ENCODE measurements at regions not wholly inside any gene's neighbourhood (a gene's known extent, or its start where the extent isn't known, plus 50 kb on each side); places are given as distances from the start of the nearest gene placed in this dataset.

DNA sequence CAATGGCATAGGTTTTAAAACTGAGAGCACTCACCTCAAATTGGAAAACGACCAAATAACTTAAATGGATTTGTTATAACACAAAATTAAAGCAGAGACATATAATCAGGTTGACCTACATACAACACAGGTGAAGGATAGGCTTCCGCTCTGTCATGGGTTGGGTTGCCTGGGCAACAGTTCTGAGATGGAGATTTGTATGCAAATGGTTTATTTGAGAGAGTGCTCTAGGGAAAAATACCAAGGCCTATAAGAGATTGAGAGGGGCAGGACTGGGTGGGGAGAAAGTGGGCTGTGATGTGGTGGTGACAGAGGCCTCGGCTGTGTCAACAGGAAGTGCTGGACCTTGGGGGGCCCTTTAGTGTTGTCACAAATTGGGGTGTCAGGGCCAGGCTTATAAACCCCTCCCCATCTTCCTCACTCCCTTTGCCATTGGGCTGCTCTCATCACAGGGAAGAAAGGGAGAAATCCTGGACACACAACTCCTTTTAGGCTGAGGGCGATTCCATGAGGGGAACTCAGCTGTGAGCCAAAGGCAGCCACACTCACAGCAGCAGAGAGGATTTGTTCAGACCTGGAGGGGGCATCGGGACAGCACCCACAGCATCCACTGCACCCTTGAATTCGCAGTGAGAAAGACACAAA lies 105.4 kb upstream of the LYZL1 start:
- no peak for ATAC-seq (replicated peaks; ENCODE audit: extremely low read depth, poor library complexity, severe bottlenecking)
- H3K27ac Mint-ChIP-seq (ENCODE audit: low read depth): no peak overlapping the region
- H3K4me3 Mint-ChIP-seq: no peak overlapping the region
- H3K4me1 Mint-ChIP-seq: no peaks in the 10 kb centered on the region
- no peak for DNase-seq (ENCODE audit: low spot score in 2 of 2)
- H3K9me3 Mint-ChIP-seq: no peaks in the 10 kb centered on the region
- no peaks in the 10 kb centered on the region for H3K36me3 Mint-ChIP-seq (ENCODE audit: insufficient read depth)
- peaks cover 38% of the 10 kb centered on the region for H3K27me3 Mint-ChIP-seq

DNA sequence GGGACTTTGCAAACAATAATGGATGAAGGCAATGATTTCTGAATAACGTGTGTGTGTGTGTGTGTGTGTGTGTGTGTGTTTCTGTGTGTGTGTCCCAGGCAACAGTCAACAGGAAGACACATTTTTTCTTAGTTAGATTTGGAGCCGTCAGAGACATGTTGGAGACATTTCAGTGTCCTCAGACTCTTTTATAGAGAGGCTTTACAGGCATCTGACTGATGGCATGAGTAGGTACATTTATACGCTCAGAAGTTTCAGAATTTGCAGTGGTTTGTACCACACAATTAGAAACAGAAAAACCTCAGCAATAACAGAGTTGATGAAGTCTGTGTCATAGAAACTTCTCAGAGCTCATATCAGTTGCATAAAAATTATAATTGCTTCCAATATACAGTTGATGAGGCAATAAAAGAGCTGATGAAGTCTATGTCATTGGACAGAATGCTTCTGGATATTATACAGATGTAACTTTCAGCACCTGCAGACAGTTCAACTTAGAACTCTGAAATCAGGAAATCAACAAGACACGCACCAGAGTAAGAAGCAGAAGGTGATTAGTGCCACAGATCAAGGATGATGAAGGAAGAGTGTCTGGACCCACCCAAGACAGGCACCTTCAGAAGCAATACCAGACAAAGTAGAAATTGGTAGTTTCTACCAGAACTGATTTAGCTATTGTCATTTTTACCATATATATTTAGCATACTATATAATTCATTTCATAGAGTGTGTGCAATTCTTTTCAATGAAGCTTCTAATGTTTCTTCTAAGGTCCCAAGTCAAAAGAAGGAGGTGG lies 104.5 kb upstream of the LYZL1 start:
- ATAC-seq (replicated peaks; ENCODE audit: extremely low read depth, poor library complexity, severe bottlenecking): no peak

DNA sequence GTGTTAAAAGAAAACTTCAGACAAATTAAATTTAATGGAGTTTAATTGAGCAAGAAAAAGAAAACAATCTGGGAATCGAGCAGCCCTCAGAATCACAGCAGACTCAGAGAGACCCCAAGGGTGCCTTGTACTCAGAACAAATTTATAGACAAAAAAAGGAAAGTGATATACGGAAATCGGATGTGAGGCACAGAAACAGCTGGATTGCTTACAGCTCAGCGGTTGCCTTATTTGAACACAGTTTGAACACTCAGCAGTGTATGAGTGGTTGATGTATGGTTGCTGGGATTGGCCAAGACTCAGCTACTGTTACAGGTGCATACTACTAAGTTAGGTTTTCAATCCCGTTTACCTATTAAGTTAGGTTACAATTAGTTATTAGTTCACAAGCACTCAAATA lies 103.8 kb upstream of the LYZL1 start:
- H3K4me3 Mint-ChIP-seq: no peak overlapping the region
- H3K4me1 Mint-ChIP-seq: no peaks in the 10 kb centered on the region
- no peaks in the 10 kb centered on the region for H3K9me3 Mint-ChIP-seq
- DNase-seq (ENCODE audit: low spot score in 2 of 2) (no peak), ATAC-seq (replicated peaks; ENCODE audit: extremely low read depth, poor library complexity, severe bottlenecking) (no peak)
- H3K36me3 Mint-ChIP-seq (ENCODE audit: insufficient read depth): no peaks in the 10 kb centered on the region
- peaks cover 38% of the 10 kb centered on the region for H3K27me3 Mint-ChIP-seq
- no peak overlapping the region for H3K27ac Mint-ChIP-seq (ENCODE audit: low read depth)

More for the DNA sequence above, 104.5 kb upstream of the LYZL1 start:
- peaks cover 38% of the 10 kb centered on the region for H3K27me3 Mint-ChIP-seq
- no peak for DNase-seq (ENCODE audit: low spot score in 2 of 2)
- H3K27ac Mint-ChIP-seq (ENCODE audit: low read depth): no peak overlapping the region
- H3K4me3 Mint-ChIP-seq: no peak overlapping the region
- H3K9me3 Mint-ChIP-seq: no peaks in the 10 kb centered on the region
- H3K4me1 Mint-ChIP-seq: no peaks in the 10 kb centered on the region
- no peaks in the 10 kb centered on the region for H3K36me3 Mint-ChIP-seq (ENCODE audit: insufficient read depth)

DNA sequence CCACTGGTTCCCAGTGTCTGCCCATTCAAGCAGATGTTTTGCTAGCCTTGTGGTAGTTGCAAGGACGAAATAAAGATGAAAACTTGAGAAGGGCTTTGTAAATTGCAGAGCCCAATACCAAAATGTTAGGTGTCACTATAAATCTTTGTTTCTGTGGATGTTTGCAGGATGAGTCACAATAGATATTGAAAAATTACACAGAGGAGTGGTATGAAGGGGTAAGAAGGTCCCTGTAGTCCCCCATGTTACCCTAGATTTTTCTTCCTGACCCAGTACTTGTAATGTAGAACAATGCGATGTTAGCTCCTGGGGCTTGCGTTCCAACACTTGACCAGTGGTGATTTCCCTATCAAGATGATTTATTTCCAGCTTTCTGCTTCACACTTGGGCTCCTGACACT lies 102.6 kb upstream of the LYZL1 start:
- no peaks in the 10 kb centered on the region for H3K9me3 Mint-ChIP-seq
- no peak for DNase-seq (ENCODE audit: low spot score in 2 of 2)
- H3K4me3 Mint-ChIP-seq: no peak overlapping the region
- no peaks in the 10 kb centered on the region for H3K4me1 Mint-ChIP-seq
- no peaks in the 10 kb centered on the region for H3K36me3 Mint-ChIP-seq (ENCODE audit: insufficient read depth)
- H3K27me3 Mint-ChIP-seq: peaks cover 36% of the 10 kb centered on the region
- ATAC-seq (replicated peaks; ENCODE audit: extremely low read depth, poor library complexity, severe bottlenecking): no peak
- no peak overlapping the region for H3K27ac Mint-ChIP-seq (ENCODE audit: low read depth)

DNA sequence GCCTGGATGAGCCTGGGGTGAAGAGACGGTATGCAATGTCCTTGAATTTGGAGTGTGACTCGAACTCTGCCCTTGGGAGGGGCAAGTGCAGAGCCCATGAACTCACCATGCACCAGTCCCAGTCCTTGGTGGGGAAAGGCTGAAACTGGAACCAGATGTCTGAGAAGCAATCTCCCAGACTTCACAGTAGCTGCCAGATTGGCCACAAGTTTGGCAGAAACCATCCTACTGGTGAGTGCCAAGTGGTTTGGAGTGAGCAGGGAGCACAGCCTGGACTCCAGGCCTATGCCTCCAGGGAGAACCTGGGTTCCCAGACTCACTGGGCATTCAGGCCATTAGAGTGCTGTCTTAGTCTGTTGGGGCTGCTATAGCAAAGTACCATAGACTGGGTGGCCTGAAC lies 99.6 kb upstream of the LYZL1 start:
- DNase-seq (ENCODE audit: low spot score in 2 of 2) (no peak), ATAC-seq (replicated peaks; ENCODE audit: extremely low read depth, poor library complexity, severe bottlenecking) (no peak)
- H3K27ac Mint-ChIP-seq (ENCODE audit: low read depth): no peak overlapping the region
- H3K27me3 Mint-ChIP-seq: peaks cover 28% of the 10 kb centered on the region
- peaks cover 2% of the 10 kb centered on the region for H3K36me3 Mint-ChIP-seq (ENCODE audit: insufficient read depth)
- H3K9me3 Mint-ChIP-seq: no peaks in the 10 kb centered on the region
- no peaks in the 10 kb centered on the region for H3K4me1 Mint-ChIP-seq
- no peak overlapping the region for H3K4me3 Mint-ChIP-seq

DNA sequence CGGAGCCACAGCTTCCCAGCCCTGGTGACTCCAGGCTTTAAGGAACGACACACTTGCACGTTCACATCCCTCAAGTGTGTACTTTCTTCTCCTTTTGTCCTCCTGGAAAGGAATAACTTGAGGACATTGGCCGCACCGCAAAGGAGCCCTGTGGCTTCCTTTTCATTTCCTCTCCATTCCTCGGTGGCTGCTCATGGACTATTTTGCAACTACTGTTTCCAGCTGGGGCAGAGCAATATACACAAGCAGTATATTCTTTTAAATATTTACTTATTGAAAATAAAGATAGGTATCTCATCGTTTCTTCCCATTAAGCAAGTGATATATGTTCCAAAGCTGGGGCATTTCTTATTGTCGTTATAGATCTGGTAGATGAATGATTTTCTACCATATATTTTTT lies 97.2 kb upstream of the LYZL1 start:
- Mint-ChIP-seq H3K4me3 (no peak overlapping the region), H3K9me3 (no peaks in the 10 kb centered on the region), H3K27ac (ENCODE audit: low read depth) (no peak overlapping the region), H3K36me3 (ENCODE audit: insufficient read depth) (peaks cover 2% of the 10 kb centered on the region), H3K27me3 (peaks cover 17% of the 10 kb centered on the region), H3K4me1 (no peaks in the 10 kb centered on the region)
- DNase-seq (ENCODE audit: low spot score in 2 of 2) (no peak), ATAC-seq (replicated peaks; ENCODE audit: extremely low read depth, poor library complexity, severe bottlenecking) (no peak)

DNA sequence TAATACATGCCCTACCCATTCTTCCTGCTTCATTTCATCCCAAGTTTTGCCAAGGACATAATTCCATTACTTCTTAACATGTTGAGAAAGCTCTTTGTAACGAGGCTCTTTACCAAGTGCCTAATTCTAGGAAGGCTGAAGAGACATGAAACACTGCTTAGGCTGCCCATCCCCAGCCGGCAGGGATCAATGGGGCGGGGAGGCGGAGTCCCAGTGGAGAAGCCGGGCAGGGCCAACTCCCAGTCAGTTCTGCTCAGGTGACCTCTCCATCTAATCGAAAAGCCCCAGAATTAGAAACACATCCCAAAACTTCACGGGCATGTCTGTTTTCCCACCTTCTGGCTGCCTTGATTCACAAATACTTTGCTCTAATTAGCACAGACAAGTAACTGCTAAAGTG lies 89.5 kb upstream of the LYZL1 start:
- no peaks in the 10 kb centered on the region for H3K9me3 Mint-ChIP-seq
- H3K27ac Mint-ChIP-seq (ENCODE audit: low read depth): no peak overlapping the region
- H3K36me3 Mint-ChIP-seq (ENCODE audit: insufficient read depth): no peaks in the 10 kb centered on the region
- no peak overlapping the region for H3K4me3 Mint-ChIP-seq
- DNase-seq (ENCODE audit: low spot score in 2 of 2) (no peak), ATAC-seq (replicated peaks; ENCODE audit: extremely low read depth, poor library complexity, severe bottlenecking) (no peak)
- peaks cover 34% of the 10 kb centered on the region for H3K27me3 Mint-ChIP-seq
- no peaks in the 10 kb centered on the region for H3K4me1 Mint-ChIP-seq

DNA sequence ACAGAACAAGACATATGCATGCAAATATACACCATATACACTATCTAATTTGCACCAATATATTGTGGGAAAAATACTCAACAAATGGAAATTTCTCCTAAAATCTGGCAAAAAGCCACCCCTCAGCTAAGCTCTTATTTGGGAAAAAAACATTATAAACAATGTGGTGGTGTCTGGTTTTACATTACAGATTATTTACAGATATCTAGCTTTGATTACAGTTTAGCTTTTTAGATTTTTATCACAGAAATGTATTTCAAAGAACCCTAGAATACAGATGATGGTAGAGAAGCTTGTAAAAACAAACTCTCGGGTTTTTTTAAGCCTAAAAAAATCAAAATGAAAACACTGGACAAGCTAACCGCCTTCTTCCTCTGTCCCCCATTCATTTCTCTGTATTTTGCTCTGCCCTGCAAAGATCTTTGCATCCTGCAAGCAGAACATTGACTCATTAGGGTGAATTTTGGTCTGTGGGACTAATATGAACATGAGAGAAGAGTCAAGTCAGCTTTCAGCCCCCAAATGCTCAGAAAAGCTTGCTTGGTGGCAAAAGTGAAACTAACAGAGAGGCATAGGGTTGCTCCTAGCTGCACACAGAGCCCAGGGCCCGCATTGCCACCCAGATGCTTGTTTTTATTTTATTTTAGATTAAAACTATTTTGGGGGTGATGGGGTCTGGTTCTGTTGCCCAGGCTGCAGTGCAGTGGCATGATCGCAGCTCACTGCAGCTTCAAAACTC lies 88.8 kb upstream of the LYZL1 start:
- ATAC-seq (replicated peaks; ENCODE audit: extremely low read depth, poor library complexity, severe bottlenecking): no peak
- H3K4me3 Mint-ChIP-seq: no peak overlapping the region
- H3K27ac Mint-ChIP-seq (ENCODE audit: low read depth): no peak overlapping the region
- H3K36me3 Mint-ChIP-seq (ENCODE audit: insufficient read depth): no peaks in the 10 kb centered on the region
- peaks cover 42% of the 10 kb centered on the region for H3K27me3 Mint-ChIP-seq
- DNase-seq (ENCODE audit: low spot score in 2 of 2): no peak
- no peaks in the 10 kb centered on the region for H3K4me1 Mint-ChIP-seq
- no peaks in the 10 kb centered on the region for H3K9me3 Mint-ChIP-seq

DNA sequence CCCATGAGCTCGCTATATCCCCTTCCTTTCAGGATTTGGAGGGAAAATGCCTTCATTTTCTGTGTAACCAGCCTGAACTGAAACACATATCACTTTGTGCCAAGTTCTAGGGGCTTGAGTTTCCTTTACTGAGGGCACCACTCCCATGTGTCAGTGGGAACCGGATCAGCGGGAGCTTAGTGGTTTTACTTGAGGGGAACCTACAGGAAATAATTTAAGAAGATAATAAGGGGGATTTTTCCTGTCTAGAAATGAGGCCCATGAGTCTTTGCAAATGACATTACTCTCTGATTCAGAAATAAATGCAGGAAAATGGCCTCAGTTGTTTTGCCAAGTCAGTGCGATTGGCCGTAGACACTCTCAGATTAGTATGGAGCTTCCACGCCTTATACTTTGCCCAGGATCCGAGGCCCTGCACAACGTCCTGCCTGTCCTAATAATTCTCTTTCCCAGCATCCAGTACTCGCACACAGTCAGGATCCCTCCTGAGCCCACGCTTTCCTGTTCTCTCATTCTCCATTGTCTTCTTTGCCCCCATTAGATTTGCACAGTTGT lies 86.4 kb upstream of the LYZL1 start:
- Mint-ChIP-seq H3K4me1 (no peaks in the 10 kb centered on the region), H3K4me3 (no peak overlapping the region), H3K36me3 (ENCODE audit: insufficient read depth) (no peaks in the 10 kb centered on the region), H3K27me3 (peaks cover 56% of the 10 kb centered on the region), H3K27ac (ENCODE audit: low read depth) (no peak overlapping the region), H3K9me3 (no peaks in the 10 kb centered on the region)
- ATAC-seq (replicated peaks; ENCODE audit: extremely low read depth, poor library complexity, severe bottlenecking) (no peak), DNase-seq (ENCODE audit: low spot score in 2 of 2) (no peak)

DNA sequence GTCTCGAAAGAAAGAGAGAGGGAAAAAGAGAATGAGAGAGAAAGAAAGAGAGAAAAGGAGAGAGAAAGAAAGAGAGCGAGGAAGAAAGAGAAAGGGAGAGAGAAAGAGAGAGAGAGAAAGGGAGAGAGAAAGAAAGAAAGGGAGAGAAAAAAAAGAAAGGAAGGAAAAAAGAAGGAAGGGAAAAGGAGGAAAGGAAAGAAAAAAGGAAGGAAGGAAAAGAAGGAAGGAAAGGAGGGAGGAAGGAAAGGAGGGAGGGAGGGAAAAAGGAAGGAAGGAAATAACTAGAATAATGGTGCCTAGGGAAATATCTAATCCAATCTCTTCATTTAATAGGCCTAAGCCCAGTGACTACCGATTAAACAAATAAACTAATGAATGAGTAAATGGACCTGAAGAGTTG lies 85.4 kb upstream of the LYZL1 start:
- ATAC-seq (replicated peaks; ENCODE audit: extremely low read depth, poor library complexity, severe bottlenecking): no peak
- no peaks in the 10 kb centered on the region for H3K9me3 Mint-ChIP-seq
- DNase-seq (ENCODE audit: low spot score in 2 of 2): no peak
- H3K36me3 Mint-ChIP-seq (ENCODE audit: insufficient read depth): no peaks in the 10 kb centered on the region
- H3K4me1 Mint-ChIP-seq: no peaks in the 10 kb centered on the region
- H3K27me3 Mint-ChIP-seq: peaks cover 56% of the 10 kb centered on the region
- no peak overlapping the region for H3K4me3 Mint-ChIP-seq
- H3K27ac Mint-ChIP-seq (ENCODE audit: low read depth): no peak overlapping the region

DNA sequence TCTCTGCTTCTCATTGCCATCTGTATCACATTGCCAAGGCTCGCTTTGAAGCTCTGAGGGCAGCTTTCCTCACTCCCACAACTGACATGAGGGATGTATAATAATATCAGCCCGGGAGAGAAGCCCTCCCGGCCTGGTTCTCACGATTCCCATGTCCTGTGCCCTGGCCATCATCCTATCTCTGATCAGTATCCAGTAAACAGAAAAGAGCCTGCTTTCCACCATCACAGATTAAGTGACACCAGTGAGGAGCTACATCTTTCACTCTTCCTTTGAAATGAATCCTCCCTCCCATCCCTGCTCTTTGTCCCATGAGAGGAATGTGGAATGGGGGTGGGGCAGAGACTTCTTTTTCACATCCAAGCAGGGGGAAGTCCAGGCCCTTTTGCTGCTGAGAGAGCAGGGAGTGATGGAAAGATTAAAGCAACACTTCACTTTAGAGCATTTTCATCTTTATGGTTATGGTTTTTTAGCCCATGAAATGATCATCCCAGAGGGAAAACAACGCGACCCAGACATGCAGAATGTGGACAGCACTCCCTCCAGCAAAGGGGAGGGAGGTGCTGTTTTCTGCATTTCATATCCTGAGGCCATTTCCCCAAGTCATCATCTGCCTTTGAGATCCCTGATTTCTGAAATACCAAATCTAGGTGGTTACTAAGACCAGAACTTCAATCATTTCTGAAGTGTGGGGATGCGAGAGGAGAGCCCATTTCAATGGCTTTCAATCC lies 84.6 kb upstream of the LYZL1 start:
- Mint-ChIP-seq H3K36me3 (ENCODE audit: insufficient read depth) (no peaks in the 10 kb centered on the region), H3K4me3 (no peak overlapping the region), H3K27me3 (peaks cover 56% of the 10 kb centered on the region), H3K27ac (ENCODE audit: low read depth) (no peak overlapping the region), H3K4me1 (no peaks in the 10 kb centered on the region), H3K9me3 (no peaks in the 10 kb centered on the region)
- ATAC-seq (replicated peaks; ENCODE audit: extremely low read depth, poor library complexity, severe bottlenecking): no peak
- DNase-seq (ENCODE audit: low spot score in 2 of 2): no peak

DNA sequence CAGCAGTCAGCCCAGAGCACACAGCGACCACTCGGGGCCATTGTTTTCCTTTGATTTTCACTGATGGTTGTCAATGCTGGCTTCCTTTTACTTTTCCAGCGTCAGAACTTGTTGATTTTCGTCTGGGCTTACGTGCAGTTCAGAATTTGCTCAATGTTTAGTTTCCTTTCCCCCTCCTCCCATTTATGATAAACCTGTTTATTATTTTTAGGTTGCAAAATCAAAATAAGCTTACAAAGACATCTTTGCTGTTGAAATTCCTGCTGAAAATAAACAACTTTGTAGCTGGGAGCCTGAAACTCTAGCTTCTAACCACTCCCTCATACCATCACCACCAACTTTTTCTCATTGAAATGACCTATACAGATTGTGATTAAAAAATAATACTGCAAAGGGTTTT lies 83.1 kb upstream of the LYZL1 start:
- no peaks in the 10 kb centered on the region for H3K9me3 Mint-ChIP-seq
- peaks cover 56% of the 10 kb centered on the region for H3K27me3 Mint-ChIP-seq
- no peaks in the 10 kb centered on the region for H3K36me3 Mint-ChIP-seq (ENCODE audit: insufficient read depth)
- H3K27ac Mint-ChIP-seq (ENCODE audit: low read depth): no peak overlapping the region
- H3K4me1 Mint-ChIP-seq: no peaks in the 10 kb centered on the region
- H3K4me3 Mint-ChIP-seq: no peak overlapping the region
- DNase-seq (ENCODE audit: low spot score in 2 of 2): no peak
- ATAC-seq (replicated peaks; ENCODE audit: extremely low read depth, poor library complexity, severe bottlenecking): no peak
